ENCODE measurements at regions not wholly inside any gene's neighbourhood (a gene's known extent, or its start where the extent isn't known, plus 50 kb on each side); places are given as distances from the start of the nearest gene placed in this dataset.

DNA sequence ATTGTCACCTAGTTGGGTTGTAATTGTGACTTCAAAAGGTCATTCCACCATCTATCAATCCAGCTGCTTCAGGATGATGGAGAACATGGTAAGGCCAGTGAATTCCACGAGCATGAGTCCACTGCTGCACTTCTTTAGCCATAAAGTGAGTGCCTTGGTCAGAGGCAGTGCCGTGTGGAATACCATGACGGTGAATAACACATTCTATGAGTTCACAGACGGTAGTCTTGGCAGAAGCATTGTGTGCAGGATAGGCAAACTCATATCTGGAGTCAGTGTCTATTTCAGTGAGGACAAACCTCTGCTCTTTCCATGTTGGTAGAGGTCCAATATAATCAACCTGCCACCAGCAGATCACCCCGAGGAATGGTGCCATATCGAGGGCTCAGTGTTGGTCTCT, 650.9 kb downstream of the KCNJ2 start:
- DNase-seq = no peak

- no peak for DNase-seq
These were observed 656.2 kb downstream of the KCNJ2 start for GRCh38 chr17:70825321-70826125.

DNA sequence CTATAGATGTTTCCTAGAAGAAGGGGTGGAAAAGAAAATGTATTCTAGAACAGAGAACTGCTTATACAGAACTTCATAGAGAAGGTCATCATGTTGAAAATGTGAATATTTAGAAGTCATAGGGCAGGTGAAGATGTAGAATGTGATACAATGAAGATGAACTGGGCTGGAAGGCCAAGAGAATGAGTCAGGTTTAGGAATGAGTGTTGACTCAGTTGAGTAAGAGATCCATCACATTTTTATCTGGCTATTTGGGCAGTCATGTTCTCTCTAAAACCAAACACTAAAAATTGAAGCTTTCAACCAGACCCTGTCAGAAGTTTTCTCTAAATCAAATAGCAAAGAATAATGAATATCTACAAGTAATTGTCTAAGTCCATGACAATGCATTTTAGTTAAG, 660.5 kb downstream of the KCNJ2 start:
- no peak for DNase-seq

GRCh38 chr17:70834039-70834438, 664.7 kb downstream of the KCNJ2 start:
- DNase-seq = no peak

- DNase-seq = no peak
These were observed 679.5 kb downstream of the KCNJ2 start for GRCh38 chr17:70848785-70849184.

DNA sequence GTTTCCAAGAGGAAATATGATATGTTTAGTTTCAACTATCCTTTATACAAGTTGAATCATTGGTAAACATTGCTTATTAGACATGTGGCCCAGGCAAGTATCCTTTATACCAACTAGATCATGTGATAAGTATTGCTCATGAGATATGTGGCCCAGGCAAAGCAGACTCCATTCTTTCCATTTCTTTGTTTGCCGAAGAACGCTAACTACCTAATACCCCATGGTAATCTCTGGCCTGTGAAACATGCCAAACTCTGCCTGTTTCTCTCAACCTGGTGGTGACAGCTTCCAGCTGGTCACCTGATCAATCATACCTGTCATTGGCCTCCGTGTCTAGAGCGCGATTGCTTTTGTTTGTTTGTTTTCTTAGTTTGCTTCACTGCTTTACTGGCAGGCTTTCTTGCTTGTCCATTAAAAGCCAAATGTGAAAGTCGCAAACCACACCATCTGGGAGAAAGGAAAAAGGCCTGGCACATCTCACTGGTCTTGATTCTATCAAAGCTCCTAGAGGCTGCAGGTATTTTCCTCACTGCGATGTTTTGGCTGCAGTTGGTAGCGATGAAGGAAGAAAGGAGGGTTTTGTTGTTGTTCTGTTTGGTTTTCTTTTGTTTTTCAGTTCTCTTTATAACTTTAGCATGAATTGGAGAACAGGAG, 686.2 kb downstream of the KCNJ2 start:
- DNase-seq = no peak

- no peak for DNase-seq
These were observed 688.0 kb downstream of the KCNJ2 start for GRCh38 chr17:70857351-70857750.

- DNase-seq = no peak
These were observed 690.5 kb downstream of the KCNJ2 start for GRCh38 chr17:70859829-70860228.

- no peak for DNase-seq
These were observed 693.0 kb downstream of the KCNJ2 start for GRCh38 chr17:70862295-70862694.

DNA sequence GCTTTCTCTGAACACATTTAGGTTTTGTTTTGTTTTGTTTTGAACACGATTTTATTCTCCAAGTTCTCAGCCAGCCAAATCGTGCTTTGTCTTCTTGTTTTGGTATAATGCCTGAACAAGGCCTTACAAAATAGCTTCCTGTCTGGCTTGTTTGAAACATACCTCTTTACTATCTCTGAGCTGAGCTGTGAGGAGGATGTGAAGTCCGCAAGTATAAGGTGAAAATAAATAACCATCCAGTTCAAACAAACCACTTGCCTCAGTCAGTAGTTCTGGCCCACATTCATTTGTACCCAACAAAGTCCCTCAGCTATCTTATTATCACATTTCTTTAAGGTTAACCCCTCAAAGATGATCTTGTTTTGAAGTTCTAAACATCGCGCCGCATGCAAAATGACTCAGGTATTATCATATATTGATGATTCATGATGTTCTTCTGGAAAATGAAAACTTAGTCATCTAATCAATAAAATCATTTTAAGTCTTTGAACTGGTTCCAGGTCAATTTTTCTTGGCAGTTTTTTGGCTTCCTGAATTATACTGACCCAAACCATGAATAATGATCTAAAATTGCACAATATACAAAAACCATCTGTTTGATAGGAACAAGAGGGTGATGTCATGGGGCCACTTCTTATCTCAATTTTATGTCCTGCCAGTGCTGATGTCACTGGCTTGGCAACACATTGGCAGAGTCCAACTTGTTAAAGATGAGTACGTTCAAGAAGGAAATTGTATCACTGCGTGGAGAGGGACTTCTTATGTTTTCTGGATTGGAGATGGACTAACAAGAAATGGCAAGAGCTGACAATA, 694.3 kb downstream of the KCNJ2 start:
- no peak for DNase-seq

DNA sequence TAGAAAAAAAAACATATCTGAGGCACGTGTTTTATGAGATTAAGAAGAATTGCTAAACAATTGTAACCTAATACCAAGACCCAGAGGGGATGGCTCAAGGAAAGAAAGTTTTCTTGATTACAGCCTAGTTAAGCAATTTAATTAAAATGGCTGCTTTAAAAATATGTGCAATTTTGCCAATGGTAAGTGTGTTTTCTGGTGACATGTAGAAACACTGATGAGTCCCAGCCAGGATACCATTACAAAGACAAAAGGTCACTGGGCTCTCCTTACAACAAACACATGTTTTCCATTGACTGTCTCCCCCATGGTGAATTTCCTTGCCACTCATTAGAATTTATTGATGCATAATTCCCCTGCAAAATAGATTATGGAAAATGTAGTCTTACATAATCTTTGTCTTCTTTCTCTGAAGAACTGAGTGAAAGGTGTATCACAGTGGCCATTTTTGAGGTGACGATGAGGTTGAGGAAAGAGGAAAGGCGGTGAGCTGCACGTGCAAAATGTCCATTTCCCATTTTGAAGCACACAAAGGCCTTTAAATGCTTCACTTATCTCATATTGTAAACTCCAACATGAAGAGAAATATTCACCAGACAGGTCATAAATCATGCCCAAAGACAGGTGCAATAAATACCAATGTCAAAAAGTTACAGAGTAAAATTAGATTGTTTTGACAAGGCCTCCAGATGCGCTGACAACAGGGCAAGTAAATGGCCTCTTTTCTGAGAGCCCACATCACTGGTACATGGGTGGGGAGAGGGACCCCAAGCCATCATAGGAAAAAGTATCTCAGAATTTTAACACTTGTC, 696.9 kb downstream of the KCNJ2 start:
- DNase-seq = no peak

GRCh38 chr17:70868149-70868548, 698.8 kb downstream of the KCNJ2 start:
- no peak for DNase-seq

- DNase-seq = no peak
These were observed 700.2 kb downstream of the KCNJ2 start for GRCh38 chr17:70869402-70870085.

GRCh38 chr17:70871180-70871818, 702.0 kb downstream of the KCNJ2 start:
- no peak for DNase-seq

DNA sequence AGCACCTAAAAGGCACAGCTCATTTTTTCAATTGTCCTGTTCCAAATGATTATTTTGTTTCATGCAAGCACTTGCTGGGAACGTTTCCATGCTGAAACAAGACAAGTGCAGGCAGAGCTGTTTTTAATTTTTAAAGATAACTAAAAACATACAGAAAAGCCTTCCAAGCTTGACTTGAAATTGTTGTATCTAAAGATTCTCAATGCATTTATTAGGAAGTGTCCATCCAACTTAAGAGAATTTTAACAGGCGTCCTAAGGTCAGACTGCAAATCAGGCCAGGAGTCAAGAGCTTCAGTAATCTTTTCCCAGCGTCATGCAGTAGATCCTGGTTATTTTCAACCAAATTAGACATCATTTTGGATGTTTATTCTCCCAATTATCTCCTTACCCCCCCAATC, 702.8 kb downstream of the KCNJ2 start:
- no peak for DNase-seq

DNA sequence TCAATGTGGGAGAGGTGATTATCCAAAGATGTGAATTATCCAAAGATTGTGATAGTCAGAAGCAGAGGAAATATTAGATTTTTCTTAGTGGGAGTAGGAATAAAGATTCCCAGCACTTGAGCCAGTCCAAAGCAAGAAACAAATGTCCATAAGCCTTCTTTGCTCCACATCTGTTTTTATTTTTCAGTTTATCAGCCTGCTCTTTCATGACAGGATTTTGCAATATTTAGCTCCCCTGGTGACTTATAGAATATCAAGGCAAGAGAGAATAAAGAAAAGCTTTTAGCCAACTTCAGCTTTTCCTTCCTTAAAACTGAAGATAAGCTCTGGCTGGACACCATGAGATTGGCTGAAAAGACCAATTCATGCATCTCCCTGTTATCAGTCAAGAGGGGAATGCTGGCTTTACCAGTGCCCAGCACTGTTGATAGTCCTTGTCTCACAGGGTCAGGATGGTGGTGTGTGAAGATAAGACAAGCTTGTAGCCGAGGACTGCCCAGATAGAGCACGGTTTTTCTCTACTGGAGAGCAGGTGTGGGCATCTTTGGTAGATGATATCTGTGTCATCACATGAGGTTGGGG, 706.5 kb downstream of the KCNJ2 start:
- DNase-seq = no peak

DNA sequence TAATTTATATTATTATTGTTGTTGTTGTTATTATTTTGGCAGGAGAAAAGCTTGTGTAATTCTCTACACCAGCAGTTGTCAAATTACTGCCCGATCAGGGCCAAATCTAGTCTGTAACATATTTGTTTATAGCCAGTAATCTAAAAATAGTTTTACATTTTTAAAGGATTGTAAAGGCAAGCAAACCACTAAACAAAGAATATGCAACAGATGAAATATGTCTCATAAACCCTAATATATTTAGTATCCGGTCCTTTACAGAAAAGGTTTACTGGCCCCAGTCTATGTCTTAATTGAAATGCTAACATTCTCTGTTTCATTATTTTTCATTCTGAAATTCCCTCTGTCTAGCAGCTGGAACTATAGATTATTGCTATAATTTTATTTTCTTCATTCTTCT, 709.5 kb downstream of the KCNJ2 start:
- DNase-seq = no peak

GRCh38 chr17:70879401-70879800, 710.1 kb downstream of the KCNJ2 start:
- DNase-seq = no peak

DNA sequence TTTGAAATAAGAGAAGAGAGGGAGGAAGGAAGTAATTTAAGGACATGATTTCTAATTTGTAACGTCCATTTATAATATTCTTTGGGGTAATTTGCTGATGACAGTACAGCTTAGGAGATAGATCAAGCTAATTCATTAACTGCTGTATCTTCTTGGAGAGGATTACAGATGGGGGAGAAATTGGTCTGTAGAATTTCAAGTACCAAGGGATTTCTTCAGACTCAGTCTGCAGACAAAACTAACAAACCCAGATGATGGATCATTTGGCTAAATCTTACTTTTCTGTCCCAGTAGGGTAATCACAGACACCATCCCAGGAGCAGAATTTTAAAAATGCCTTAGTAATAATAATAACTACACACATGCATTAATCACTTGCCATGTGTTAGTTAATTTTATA, 711.8 kb downstream of the KCNJ2 start:
- no peak for DNase-seq

- DNase-seq = no peak
These were observed 713.2 kb downstream of the KCNJ2 start for GRCh38 chr17:70882504-70882903.

DNA sequence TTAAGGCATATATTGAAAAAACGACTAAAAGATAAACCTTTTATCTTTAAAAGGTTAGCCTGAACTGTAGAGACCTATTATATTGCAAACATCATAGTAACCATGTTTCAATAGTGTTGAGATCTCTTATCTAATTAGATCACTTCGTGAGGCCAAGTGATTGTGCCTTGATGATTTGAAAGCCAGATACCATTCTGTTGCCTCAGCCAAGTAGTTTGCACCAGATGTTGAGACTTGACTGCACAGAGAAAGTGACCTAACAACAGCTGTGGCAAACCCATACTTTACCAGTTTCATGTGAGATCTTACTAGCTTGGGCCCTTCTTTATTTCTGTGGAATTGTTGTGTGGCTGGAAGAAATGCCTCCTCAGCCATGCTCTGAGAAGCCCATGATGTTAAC, 717.3 kb downstream of the KCNJ2 start:
- DNase-seq = no peak
